ENCODE measurements at regions not wholly inside any gene's neighbourhood (a gene's known extent, or its start where the extent isn't known, plus 50 kb on each side); places are given as distances from the start of the nearest gene placed in this dataset.
"Not testable (repeated sequence)": the region's sequence is repeated elsewhere in the genome, so short reads cannot be mapped to it uniquely, and the experiment has no call there.

DNA sequence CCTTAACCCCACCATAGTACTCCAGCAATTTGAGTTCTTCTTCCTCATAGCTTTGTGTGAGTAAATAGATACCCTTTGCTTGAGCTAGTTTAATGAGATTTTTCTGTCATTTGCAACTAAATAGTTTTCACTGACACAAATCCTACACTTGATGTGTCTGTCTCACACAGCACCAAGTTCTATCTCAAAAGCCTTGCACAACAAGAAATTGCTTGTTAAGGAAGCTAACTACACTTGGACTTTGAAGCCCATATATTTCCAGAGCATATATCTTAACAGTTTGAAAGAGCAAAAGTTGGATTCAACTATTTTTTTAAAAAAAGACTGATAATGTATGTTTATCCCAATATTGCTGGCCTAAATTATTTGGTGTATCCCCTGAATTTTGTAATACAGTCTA, 459.2 kb downstream of the ACTL7B start:
- DNase-seq, result no peak

DNA sequence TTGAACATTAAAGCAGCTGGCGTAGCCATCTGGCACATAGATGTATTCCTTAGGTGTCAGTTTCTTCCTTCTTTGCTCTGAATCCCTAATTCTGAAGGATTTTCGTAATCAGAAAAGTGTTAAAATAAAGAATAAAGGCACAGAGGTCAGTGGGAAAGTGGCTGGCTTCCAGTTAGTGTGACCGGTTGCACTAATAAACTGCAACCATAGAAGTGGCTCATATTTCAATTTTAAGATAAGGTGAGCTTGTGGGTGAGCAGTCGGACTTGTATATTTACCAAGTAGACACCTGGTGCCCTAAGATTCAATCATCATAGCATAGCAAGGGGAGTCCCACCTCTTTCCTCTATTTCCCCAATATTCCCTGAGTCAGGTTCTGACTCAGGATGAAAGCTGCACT, 459.6 kb downstream of the ACTL7B start:
- no peak for DNase-seq

GRCh38 chr9:108395421-108395820, 460.4 kb downstream of the ACTL7B start:
- DNase-seq, result no peak

- DNase-seq, result no peak
Observed at GRCh38 chr9:108394726-108395125, 461.1 kb downstream of the ACTL7B start.

DNA sequence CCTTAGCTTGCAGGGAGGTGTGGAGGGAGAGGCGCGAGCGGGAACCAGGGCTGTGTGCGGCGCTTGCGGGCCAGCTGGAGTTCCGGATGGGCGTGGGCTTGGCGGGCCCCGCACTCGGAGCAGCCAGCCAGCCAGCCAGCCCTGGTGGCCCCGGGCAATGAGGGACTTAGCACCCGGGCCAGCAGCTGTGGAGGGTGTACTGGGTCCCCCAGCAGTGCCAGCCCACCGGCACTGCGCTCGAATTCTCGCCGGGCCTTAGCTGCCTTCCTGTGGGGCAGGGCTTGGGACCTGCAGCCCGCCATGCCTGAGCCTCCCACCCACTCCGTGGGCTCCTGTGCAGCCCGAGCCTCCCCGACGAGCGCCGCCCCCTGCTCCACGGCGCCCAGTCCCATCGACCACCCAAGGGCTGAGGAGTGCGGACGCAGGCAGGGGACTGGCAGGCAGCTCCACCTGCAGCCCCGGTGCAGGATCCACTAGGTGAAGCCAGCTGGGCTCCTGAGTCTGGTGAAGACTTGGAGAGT, 462.2 kb downstream of the ACTL7B start:
- DNase-seq, result not testable (repeated sequence)

DNA sequence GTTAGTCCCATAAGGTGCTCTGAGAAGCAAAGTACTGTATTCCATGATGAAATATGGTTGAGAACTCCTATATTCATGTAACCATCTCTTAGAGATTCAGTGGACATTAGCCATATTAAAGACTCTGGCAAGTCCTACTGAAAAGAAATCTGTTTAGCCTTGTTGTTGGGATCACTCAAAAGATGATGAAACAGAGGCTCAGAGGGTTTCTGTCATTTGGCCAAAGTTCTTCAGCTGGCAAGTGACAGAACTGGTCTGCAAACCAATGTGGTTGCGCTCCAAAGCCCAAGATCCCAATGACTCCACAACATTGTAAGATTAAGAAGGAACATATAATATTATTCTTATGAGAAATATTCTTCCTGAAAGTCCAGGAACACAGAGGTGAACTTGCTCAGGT, 462.9 kb downstream of the ACTL7B start:
- no peak for DNase-seq

GRCh38 chr9:108389056-108389455, 466.7 kb downstream of the ACTL7B start:
- DNase-seq, result no peak

- DNase-seq, result no peak
Observed at GRCh38 chr9:108386859-108387384, 468.9 kb downstream of the ACTL7B start.

GRCh38 chr9:108386032-108386431, 469.8 kb downstream of the ACTL7B start:
- DNase-seq, result no peak

- no peak for DNase-seq
Observed at GRCh38 chr9:108383796-108384195, 472.0 kb downstream of the ACTL7B start.

DNA sequence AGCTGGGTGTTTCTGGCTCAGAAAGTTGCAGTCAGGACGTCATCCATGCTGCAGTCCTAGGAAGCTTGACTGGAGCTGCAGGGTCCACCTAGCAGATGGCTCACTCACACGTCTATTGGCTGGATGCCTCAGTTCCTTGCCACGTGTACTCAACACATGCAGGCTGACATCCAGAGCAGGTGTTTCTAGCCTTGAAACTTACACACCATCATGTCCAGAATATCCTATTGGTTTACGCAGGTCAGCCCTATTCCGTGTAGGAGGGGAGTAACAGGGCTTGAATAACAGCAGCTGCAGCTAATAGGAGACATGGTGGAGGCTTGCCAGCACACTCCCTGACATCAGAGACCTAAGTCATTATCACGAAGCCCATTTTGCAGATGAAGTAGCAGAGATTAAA, 473.5 kb downstream of the ACTL7B start:
- DNase-seq, result no peak

GRCh38 chr9:108377881-108378280, 477.9 kb downstream of the ACTL7B start:
- no peak for DNase-seq

DNA sequence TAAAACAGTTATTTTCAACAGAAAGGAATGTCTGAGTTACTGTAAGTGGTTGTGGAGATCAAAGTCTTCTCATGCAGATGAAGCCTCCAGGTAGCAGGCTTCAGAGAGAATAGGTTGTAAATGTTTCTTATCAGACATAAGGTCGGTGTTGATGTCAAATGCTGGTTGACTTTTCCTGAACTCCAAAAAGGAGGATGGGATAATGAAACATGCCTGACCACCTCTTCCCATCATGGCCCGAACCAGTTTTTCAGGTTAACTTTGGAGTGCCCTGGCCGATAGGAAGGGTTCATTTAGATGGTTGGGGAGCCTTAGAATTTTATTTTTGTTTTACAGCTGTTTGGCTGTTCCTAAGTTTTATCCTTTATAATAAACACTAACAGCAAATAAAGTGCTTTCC, 478.4 kb downstream of the ACTL7B start:
- no peak for DNase-seq

DNA sequence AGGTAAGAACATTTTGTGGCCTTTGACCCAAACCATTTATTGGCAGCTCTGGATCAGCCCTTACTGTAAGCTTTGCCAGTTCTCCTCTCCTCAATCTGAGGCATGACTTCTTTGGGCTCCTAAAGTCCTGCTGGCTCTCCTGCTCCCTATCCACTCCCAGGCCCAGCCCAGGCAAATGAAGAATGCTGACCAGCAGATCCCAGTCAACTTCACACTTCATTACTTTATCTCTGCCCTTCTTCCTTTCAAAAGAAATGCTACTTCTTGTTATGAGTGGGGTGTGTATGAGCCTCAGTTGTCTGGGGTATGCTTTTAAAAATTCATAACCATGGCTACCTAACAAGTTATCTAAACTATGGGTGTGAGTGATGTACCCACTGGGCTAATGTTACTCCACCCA, 479.6 kb downstream of the ACTL7B start:
- DNase-seq, result no peak

DNA sequence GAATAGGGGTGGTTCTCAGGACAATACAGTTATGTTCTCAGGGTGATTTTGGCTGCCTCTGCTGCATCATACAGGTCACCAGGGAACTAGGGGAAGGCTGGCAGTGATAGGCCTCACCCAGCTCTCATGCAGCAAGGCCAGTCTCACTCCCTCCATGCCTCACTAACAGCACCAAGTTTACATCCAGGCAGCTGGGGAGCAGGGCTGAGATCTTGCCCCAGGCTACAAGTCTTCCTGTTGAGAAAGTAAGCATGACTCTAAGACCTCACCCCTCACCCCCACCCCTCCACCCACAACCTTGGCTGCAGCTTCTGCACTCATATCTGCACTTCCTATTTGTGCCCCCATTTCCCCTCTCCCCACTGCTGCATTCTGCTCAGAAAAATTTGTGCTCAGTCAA, 481.2 kb downstream of the ACTL7B start:
- no peak for DNase-seq

GRCh38 chr9:108367188-108367587, 488.6 kb downstream of the ACTL7B start:
- no peak for DNase-seq

DNA sequence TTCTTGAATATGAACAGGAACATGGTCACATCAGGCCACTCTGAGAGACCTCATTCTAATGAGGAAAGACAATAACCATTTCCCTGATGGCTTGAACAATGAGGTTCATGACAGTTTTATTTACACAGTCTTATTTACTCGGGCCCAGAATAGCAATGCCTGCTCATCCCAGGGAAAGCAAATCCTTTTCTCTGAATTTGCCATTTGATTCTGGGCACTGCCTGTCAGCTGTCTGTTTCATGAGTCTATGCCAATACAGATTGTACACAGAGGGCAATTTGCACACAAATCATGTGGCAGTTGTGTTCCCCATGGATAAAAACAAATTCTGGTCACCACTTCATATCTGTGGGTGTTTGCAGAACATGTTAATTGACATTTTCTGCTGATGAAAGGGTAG, 492.5 kb downstream of the ACTL7B start:
- no peak for DNase-seq

GRCh38 chr9:108360304-108360703, 495.5 kb downstream of the ACTL7B start:
- DNase-seq, result no peak

GRCh38 chr9:108356806-108357205, 499.0 kb downstream of the ACTL7B start:
- no peak for DNase-seq

DNA sequence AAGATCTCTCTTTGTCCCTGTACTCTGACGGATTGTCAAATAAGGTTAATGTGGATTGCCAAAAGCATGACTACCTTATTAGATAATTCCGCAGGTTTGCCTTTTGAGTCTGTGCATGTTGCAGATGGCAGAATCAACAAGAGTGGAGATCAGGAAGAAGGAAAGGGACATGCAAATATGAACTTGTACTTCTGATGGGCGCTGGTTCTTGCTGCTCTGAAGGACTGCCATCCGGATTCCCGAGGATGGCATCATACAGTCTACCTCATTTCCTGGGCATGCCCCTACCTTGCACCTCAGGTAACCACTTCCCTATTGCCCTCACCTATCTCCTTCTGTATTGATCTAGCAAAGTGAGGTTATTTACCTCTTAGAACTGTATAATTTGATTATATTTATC, 504.2 kb downstream of the ACTL7B start:
- DNase-seq, result no peak

DNA sequence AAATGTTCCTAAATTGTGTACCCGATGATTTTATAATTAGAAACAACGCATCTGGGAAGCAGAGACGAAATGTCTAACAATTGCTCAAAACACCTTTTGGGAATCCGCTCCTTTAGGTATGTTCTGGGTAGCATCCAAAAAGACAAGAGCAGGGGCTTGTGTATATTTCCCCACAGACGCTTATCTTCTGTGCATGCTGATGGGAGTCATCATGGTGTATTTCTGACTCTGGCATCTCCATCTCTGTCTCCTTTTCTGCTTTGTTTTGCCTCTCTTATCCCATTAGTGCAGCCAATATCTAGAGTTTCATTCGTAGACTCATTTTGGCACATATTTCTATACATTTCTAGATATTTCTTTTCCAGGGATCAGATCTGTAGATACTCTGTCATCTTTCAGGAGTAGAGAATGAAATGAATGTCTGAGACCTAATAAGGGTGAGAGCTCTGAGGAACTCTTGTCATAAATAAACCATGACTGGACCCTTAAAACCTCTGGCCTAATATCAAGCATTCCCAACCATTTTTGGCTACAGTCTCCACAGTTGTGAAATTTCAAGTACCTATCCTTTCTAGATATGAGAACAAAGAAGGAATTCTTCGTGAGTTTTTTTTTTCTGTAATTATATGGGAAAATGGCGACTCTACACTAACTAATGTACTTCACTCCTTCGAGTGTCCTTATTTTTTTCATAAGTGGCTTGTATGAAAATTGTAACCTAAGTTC, 508.2 kb downstream of the ACTL7B start:
- no peak for DNase-seq

- DNase-seq, result no peak
Observed at GRCh38 chr9:108345826-108346225, 510.0 kb downstream of the ACTL7B start.

DNA sequence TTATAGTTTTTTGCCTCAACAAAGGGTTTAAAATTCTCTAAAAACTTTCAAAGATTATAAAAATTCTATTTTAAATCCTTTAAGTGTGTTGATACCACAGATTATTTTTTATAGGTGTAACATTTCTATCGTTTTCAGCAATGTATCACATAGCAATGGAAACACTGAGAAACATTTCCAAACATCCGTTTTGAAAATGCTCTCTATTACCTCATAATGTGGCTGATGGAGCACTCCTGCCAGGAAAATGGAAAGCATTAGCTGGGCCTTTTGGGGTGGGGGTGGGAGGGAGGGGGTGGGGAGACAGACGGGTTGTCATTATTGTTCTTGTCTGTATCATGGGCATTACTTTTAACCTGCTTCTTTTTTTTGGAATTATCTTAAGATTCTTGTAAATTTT, 516.5 kb downstream of the ACTL7B start:
- DNase-seq, result no peak

DNA sequence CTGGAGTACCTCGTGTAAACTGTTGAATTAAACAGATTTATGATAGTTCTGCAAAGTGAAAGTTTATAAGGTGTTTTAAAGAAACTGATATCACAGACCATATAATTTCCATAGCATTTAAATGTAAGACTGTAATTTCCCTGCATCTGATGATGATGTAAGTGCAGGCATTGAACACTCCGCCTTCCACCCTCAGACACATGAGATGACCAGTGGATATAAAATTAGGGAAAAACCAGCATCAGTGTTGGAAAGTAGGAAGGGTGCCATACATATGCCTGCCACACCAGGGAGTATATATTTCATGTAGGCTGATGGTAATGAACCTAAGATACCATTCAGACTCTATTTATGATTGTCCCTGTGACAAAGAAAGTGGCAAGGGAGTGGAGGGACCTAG, 519.2 kb downstream of the ACTL7B start:
- DNase-seq, result no peak
